ENCODE measurements at regions not wholly inside any gene's neighbourhood (a gene's known extent, or its start where the extent isn't known, plus 50 kb on each side); places are given as distances from the start of the nearest gene placed in this dataset.
"Not testable (repeated sequence)": the region's sequence is repeated elsewhere in the genome, so short reads cannot be mapped to it uniquely, and the experiment has no call there.

DNA sequence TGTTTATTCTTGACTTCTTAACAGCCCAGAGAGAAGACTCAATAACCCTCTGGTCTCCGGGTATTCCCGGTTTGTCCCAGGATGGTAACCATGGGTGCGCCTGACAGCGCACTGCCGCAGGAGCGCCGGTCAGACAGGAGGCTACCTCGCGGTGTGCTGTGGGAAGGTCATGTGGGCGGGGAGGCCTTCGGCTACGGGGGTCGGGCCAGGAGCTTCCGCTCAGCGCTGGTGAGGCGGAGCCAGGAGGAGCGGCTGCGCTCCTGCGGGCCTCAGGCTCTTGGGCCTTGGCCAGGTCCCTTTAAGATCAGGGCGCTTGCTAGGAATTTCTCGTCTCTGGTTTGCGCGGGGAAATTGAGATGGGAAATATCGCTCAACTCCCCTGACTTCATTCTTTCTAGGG, 182.3 kb upstream of the NDN start:
- intact Hi-C loops (cut with DNase I): no loop called here
- Histone ChIP-seq H3K9me3 (no peaks in the 10 kb centered on the region), H3K4me3 (no peak overlapping the region), H3K27ac (no peak overlapping the region), H3K27me3 (replicated peaks; ENCODE audit: insufficient read depth) (no peaks in the 10 kb centered on the region), H3K4me1 (replicated peaks) (no peaks in the 10 kb centered on the region), H3K36me3 (no peaks in the 10 kb centered on the region)
- WGBS: 37% methylated on average over 24 of the region's 24 CpGs
- DNase-seq (ENCODE audit: low spot score): no peak
- TF ChIP-seq POLR2A (IDR thresholded peaks at IDR 0.05) (no peak), POLR2AphosphoS5 (IDR thresholded peaks at IDR 0.05) (no peak)
- TF ChIP-seq, protein P1, sequence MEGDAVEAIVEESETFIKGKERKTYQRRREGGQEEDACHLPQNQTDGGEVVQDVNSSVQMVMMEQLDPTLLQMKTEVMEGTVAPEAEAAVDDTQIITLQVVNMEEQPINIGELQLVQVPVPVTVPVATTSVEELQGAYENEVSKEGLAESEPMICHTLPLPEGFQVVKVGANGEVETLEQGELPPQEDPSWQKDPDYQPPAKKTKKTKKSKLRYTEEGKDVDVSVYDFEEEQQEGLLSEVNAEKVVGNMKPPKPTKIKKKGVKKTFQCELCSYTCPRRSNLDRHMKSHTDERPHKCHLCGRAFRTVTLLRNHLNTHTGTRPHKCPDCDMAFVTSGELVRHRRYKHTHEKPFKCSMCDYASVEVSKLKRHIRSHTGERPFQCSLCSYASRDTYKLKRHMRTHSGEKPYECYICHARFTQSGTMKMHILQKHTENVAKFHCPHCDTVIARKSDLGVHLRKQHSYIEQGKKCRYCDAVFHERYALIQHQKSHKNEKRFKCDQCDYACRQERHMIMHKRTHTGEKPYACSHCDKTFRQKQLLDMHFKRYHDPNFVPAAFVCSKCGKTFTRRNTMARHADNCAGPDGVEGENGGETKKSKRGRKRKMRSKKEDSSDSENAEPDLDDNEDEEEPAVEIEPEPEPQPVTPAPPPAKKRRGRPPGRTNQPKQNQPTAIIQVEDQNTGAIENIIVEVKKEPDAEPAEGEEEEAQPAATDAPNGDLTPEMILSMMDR (IDR thresholded peaks at IDR 0.05): no peak

DNA sequence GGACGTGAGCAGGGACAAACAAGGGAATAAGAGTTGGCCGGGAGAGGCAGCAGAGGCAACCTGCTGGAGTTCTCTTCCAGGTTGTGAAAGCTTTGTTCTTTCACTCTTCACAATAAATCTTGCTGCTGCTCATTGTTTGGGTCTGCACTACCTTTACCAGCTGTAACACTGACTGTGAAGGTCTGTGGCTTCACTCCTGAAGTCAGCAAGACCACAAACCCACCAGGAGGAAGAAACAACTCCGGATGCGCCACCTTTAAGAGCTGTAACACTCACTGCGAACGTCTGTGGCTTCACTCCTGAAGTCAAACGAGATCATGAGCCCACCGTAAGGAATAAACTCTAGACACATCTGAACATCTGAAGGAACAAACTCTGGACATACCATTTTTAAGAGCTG, 186.5 kb upstream of the NDN start:
- not testable (repeated sequence) for H3K4me1 ChIP-seq (replicated peaks)
- intact Hi-C loops (cut with DNase I): loop anchor here (10.0 kb wide), 1 partner anchor 229 kb away; the partner anchor contains the start of gene MAGEL2

DNA sequence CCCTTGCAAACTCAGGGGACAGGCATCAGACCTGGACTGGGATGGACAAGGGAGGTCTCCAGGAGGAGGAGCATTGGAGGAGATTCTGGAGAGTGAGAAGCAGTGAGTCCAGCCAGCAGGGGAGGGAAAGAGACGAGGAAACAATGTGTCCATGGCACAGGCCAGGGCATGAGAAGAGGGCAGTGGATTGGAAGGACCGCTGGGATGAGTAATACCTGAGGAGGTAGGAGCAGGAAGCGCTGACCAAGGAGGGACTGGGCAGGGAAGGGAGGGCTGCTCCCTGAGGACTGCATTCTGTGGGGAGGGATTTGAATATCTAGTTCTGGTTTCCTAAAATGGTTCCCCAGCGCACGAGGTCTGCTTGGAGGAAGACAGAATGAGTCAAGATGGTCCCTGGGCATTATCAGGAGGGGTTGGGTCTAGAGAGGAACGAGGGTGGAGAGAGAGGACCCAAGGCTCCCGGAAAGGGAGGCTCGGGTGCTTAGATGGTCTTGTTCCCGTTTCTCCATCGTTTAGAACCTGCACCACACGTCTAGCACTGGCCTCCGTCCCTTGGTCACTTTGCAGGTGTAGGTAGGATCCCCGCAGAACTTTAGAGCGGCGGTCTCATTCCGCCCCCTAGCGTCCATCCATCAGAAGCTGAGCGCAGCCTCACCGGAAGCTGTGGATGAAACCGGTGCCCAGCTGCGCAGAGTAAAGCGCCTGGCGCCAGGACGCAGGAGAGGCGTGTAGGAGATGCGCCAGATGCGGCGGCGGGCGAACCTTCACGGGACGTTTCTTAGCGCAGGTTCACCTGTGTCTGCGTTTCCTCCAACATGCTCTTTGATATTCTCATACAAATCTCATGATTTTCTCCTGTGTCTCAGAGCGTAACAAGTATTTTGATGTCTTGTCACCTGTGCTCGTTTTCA, 190.7 kb upstream of the NDN start:
- intact Hi-C loops (cut with DNase I): loop anchor here (10.0 kb wide), 1 partner anchor 233 kb away; the partner anchor contains the start of gene MAGEL2
- WGBS: 25% methylated on average over 36 of the region's 36 CpGs
- no peak overlapping the region for H3K4me3 ChIP-seq
- TF ChIP-seq POLR2AphosphoS5 (IDR thresholded peaks at IDR 0.05) (no peak), POLR2A (IDR thresholded peaks at IDR 0.05) (no peak)
- TF ChIP-seq, protein P1 (IDR thresholded peaks at IDR 0.05): peak; percentile 8 to 57 (median 43)
- H3K36me3 ChIP-seq: no peaks in the 10 kb centered on the region
- H3K4me1 ChIP-seq (replicated peaks): no peaks in the 10 kb centered on the region
- H3K27me3 ChIP-seq (replicated peaks; ENCODE audit: insufficient read depth): no peaks in the 10 kb centered on the region
- H3K9me3 ChIP-seq: no peaks in the 10 kb centered on the region
- no peak for DNase-seq (ENCODE audit: low spot score)
- H3K27ac ChIP-seq: no peak overlapping the region

More for the DNA sequence above, 186.5 kb upstream of the NDN start:
- H3K27ac ChIP-seq; H3K9me3 ChIP-seq; H3K4me3 ChIP-seq; H3K27me3 ChIP-seq (replicated peaks; ENCODE audit: insufficient read depth); H3K36me3 ChIP-seq; DNase-seq (ENCODE audit: low spot score): not testable (repeated sequence)
- 76% methylated on average over 8 of the region's 8 CpGs for WGBS

DNA sequence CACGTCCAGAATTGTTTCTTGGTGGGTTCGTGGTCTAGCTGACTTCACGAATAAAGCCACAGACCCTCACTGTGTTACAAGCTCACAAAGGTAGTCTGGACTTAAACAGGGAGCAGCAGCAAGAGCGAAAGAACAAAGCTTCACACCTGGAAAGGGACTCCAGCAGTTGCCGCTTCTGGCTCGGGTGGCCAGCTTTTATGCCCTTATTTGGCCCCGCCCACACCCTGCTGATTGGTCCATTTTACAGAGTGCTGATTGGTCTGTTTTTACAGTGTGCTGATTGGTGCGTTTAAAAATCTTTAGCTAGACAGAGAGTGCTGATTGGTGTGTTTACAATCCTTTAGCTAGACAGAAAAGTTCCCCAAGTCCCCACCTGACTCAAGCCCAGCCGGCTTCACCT, 194.2 kb upstream of the NDN start:
- Histone ChIP-seq H3K36me3 (no peaks in the 10 kb centered on the region), H3K9me3 (no peaks in the 10 kb centered on the region), H3K27ac (no peak overlapping the region), H3K4me1 (replicated peaks) (no peaks in the 10 kb centered on the region), H3K27me3 (replicated peaks; ENCODE audit: insufficient read depth) (no peaks in the 10 kb centered on the region), H3K4me3 (no peak overlapping the region)
- WGBS: 76% methylated on average over 9 of the region's 9 CpGs
- no peak for DNase-seq (ENCODE audit: low spot score)
- intact Hi-C loops (cut with DNase I): no loop called here
- TF ChIP-seq POLR2A (IDR thresholded peaks at IDR 0.05): no peak
- no peak for TF ChIP-seq POLR2AphosphoS5 (IDR thresholded peaks at IDR 0.05)
- TF ChIP-seq, protein P1 (IDR thresholded peaks at IDR 0.05): no peak

DNA sequence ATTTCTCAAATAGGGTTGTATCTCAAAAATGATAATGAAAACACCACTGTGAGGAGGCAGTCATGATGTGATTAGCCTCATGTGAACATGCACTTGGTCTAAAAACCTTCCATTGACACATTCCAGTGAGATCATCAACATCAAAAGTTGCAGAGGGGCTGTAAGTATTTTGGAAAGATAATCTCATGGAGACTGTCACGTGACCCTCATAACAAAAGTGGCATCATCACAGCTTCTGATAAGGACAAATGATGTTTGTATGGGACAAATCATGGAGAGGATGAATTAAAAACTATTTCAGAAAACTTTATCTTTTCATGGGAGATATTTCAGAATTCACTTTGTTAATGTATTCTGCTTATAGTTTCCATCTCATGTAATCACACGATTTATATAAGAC, 203.1 kb upstream of the NDN start:
- DNase-seq (ENCODE audit: low spot score): no peak
- WGBS: 56% methylated on average over 2 of the region's 2 CpGs
- no peak overlapping the region for H3K27ac ChIP-seq
- no peaks in the 10 kb centered on the region for H3K36me3 ChIP-seq
- H3K4me3 ChIP-seq: no peak overlapping the region
- H3K9me3 ChIP-seq: no peaks in the 10 kb centered on the region
- TF ChIP-seq POLR2A (IDR thresholded peaks at IDR 0.05) (no peak), POLR2AphosphoS5 (IDR thresholded peaks at IDR 0.05) (no peak)
- TF ChIP-seq, protein P1 (IDR thresholded peaks at IDR 0.05): no peak
- H3K4me1 ChIP-seq (replicated peaks): no peaks in the 10 kb centered on the region
- no peaks in the 10 kb centered on the region for H3K27me3 ChIP-seq (replicated peaks; ENCODE audit: insufficient read depth)
- intact Hi-C loops (cut with DNase I): no loop called here

All from prostate gland (tissue), 2 donors.